Loucy (cell line): ENCODE measurements at regions not wholly inside any gene's neighbourhood (a gene's known extent, or its start where the extent isn't known, plus 50 kb on each side); places are given as distances from the start of the nearest gene placed in this dataset.
A peak's percentile ranks its signal among the peaks of the same experiment; 100 is the strongest.

Experiments used
- H2AFZ ChIP-seq: fragments of 200-600 bp; sonication (generic); 2 replicates; pipeline ENCODE4 v1.6.0; 2016; ENCODE audit warnings: antibody characterized with exemption, mild to moderate bottlenecking, low read length, moderate library complexity
- H3F3A ChIP-seq: fragments of 200-600 bp; 2 replicates; pipeline ENCODE4 v1.6.0; 2016; ENCODE audit warnings: antibody characterized with exemption, low read depth, mild to moderate bottlenecking
- H3K27me3 ChIP-seq: fragments of 200-600 bp; sonication (generic); 2 replicates; pipeline ENCODE4 v1.6.1; 2014; ENCODE audit warnings: low read length, mild to moderate bottlenecking; ENCODE audit not compliant: insufficient read depth, poor library complexity, severe bottlenecking
- H3K36me3 ChIP-seq: fragments of 200-600 bp; sonication (generic); 2 replicates; pipeline ENCODE4 v1.6.1; 2016; ENCODE audit warnings: low read length; ENCODE audit not compliant: insufficient read depth
- H3K4me1 ChIP-seq: fragments of 200-600 bp; sonication (generic); 2 replicates; pipeline ENCODE4 v1.5.1; 2014; ENCODE audit warnings: low read length, mild to moderate bottlenecking; ENCODE audit not compliant: insufficient read depth, poor library complexity, severe bottlenecking
- H3K4me2 ChIP-seq: fragments of 200-600 bp; sonication (generic); 2 replicates; pipeline ENCODE4 v1.6.0; 2014; ENCODE audit warnings: antibody characterized with exemption, low read length, low read depth, mild to moderate bottlenecking; ENCODE audit not compliant: poor library complexity, severe bottlenecking
- H3K4me3 ChIP-seq: fragments of 200-600 bp; sonication (generic); 2 replicates; pipeline ENCODE4 v1.5.1; 2014; ENCODE audit warnings: low read length, mild to moderate bottlenecking, mixed read lengths; ENCODE audit not compliant: poor library complexity, severe bottlenecking
- H3K79me2 ChIP-seq: fragments of 200-600 bp; sonication (generic); 2 replicates; pipeline ENCODE4 v1.6.1; 2014; ENCODE audit warnings: low read length; ENCODE audit not compliant: insufficient read depth
- H3K9ac ChIP-seq: fragments of 200-600 bp; sonication (generic); 2 replicates; pipeline ENCODE4 v1.6.0; 2014; ENCODE audit warnings: mild to moderate bottlenecking, low read depth, low read length, moderate library complexity; ENCODE audit not compliant: poor library complexity, severe bottlenecking
- H3K9me2 ChIP-seq: fragments of 200-600 bp; sonication (generic); replicated peaks from 2 replicates; pipeline ENCODE4 v1.6.1; 2016; ENCODE audit warnings: low read depth, low read length, mixed read lengths
- H3K9me3 ChIP-seq: fragments of 200-600 bp; sonication (generic); 2 replicates; pipeline ENCODE4 v1.6.1; 2014; ENCODE audit warnings: mild to moderate bottlenecking, antibody characterized with exemption, low read length, low read depth; ENCODE audit not compliant: insufficient read depth
- H4K20me1 ChIP-seq: fragments of 200-600 bp; sonication (generic); 2 replicates; pipeline ENCODE4 v1.6.0; 2014; ENCODE audit warnings: antibody characterized with exemption, low read length, mild to moderate bottlenecking; ENCODE audit not compliant: insufficient read depth, poor library complexity, severe bottlenecking
- EZH2phosphoT487 ChIP-seq: fragments of 200-600 bp; IDR thresholded peaks from 2 replicates; pipeline ENCODE4 v1.6.1; 2018; ENCODE audit warnings: antibody characterized with exemption, mild to moderate bottlenecking, moderate library complexity, borderline replicate concordance
- TF ChIP-seq, protein P1 (sequence below): fragments of 200-600 bp; sonication (generic); conservative IDR thresholded peaks from 2 replicates; pipeline ENCODE4 v1.5.1; 2014; ENCODE audit warnings: mild to moderate bottlenecking, antibody characterized with exemption, low read length

DNA sequence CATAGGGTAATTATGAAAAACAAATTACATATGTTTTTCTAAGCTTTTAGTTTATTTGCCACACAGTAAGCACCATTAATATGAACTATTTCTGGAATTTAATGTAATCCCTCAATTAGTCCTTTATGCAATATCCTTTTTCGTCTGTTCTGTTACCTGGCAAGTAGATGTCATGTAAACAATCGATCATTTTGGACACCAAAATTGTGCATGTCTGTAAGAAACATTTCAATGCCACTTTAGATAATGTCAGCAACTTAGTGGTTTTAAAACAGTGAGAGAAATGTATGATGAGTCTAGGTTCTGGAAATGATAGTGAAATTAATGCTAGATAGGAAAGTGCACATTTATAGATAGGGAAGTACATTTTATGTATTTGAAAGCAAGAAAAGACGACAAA lies 986.6 kb downstream of the ZPLD1 start:
- Histone ChIP-seq H3F3A (no peaks in the 10 kb centered on the region), H3K9me3 (no peaks in the 10 kb centered on the region), H4K20me1 (no peaks in the 10 kb centered on the region), H3K9me2 (no peaks in the 10 kb centered on the region), H3K36me3 (no peaks in the 10 kb centered on the region), H3K4me2 (no peak overlapping the region), H2AFZ (no peak overlapping the region), H3K9ac (no peak overlapping the region), H3K79me2 (no peaks in the 10 kb centered on the region), H3K4me3 (no peak overlapping the region), H3K27me3 (no peaks in the 10 kb centered on the region), H3K4me1 (no peaks in the 10 kb centered on the region)
- TF ChIP-seq, protein P1, sequence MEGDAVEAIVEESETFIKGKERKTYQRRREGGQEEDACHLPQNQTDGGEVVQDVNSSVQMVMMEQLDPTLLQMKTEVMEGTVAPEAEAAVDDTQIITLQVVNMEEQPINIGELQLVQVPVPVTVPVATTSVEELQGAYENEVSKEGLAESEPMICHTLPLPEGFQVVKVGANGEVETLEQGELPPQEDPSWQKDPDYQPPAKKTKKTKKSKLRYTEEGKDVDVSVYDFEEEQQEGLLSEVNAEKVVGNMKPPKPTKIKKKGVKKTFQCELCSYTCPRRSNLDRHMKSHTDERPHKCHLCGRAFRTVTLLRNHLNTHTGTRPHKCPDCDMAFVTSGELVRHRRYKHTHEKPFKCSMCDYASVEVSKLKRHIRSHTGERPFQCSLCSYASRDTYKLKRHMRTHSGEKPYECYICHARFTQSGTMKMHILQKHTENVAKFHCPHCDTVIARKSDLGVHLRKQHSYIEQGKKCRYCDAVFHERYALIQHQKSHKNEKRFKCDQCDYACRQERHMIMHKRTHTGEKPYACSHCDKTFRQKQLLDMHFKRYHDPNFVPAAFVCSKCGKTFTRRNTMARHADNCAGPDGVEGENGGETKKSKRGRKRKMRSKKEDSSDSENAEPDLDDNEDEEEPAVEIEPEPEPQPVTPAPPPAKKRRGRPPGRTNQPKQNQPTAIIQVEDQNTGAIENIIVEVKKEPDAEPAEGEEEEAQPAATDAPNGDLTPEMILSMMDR = no peak
- no peak for TF ChIP-seq EZH2phosphoT487

DNA sequence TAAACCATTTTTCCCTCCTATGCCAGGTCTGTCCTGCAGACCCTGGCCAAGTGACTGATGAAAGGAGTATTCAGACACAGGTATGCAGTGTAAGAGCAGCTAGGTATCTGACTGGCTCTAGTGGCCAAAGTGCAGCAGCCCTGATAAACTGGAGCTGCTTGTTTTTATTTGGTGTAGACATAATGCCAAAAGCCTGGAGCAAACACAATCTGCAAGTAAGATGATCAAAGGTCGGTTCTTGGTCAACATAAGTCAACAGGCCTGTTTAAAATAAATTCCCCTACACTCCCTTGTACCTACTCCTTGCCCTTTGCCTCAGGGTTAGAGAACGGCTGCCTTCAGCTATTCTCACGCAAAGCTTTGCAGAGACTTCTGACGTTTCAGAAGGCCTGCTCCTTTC lies 1003.1 kb downstream of the ZPLD1 start:
- Histone ChIP-seq H3K27me3 (no peaks in the 10 kb centered on the region), H3K4me2 (no peak overlapping the region), H3K4me1 (no peaks in the 10 kb centered on the region)

DNA sequence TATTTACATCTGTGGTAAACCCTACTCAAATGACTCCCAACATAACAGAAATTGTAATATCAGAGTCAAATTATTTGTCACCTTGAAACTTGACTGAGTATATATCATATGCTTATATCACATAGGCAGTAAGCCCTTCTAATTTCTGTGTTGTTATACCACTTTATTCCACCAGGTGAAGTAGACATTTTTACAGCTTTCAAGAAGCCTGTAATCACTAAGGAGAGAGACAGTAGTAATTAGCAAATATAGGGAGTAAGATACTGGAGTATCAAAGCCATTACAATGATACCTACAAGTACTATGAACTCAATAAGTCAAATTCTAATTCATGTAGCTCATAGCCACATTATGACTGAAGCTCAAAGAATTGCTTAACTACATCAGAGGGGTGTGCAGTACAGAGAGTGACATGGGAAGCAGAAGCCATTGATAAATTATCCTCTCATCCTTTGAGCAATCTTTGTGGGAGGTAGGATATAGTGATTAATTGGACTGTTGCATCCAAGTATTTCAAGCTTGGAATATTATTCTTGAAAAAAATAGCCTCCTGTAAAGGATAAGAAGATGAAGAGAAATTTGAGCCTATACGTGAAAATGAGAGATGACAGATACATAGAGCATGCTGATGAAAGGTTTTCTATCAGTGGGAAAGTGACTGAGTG lies 1005.9 kb downstream of the ZPLD1 start:
- H3K9me2 ChIP-seq = no peaks in the 10 kb centered on the region
- no peaks in the 10 kb centered on the region for H3K27me3 ChIP-seq
- H3K4me2 ChIP-seq = no peak overlapping the region
- H3K36me3 ChIP-seq = no peaks in the 10 kb centered on the region
- no peaks in the 10 kb centered on the region for H3F3A ChIP-seq
- no peaks in the 10 kb centered on the region for H4K20me1 ChIP-seq
- H3K9me3 ChIP-seq = peaks cover 2% of the 10 kb centered on the region; the same call in 1 of the 2 replicates
- TF ChIP-seq, protein P1 = peak; percentile 63
- no peak for TF ChIP-seq EZH2phosphoT487
- H3K9ac ChIP-seq = no peak overlapping the region
- H3K79me2 ChIP-seq = no peaks in the 10 kb centered on the region
- H3K4me3 ChIP-seq = no peak overlapping the region
- H2AFZ ChIP-seq = no peak overlapping the region
- no peaks in the 10 kb centered on the region for H3K4me1 ChIP-seq

More for the DNA sequence above, 1003.1 kb downstream of the ZPLD1 start:
- no peak for TF ChIP-seq EZH2phosphoT487
- TF ChIP-seq, protein P1 = no peak
- Histone ChIP-seq H3K79me2 (no peaks in the 10 kb centered on the region), H3F3A (no peaks in the 10 kb centered on the region), H3K9me2 (no peaks in the 10 kb centered on the region), H3K36me3 (no peaks in the 10 kb centered on the region), H4K20me1 (no peaks in the 10 kb centered on the region), H3K9me3 (peaks cover 2% of the 10 kb centered on the region; the same call in 1 of the 2 replicates), H2AFZ (no peak overlapping the region), H3K9ac (no peak overlapping the region), H3K4me3 (no peak overlapping the region)
